SK-N-SH (cell line): ENCODE measurements at regions not wholly inside any gene's neighbourhood (a gene's known extent, or its start where the extent isn't known, plus 50 kb on each side); places are given as distances from the start of the nearest gene placed in this dataset.

ENCODE experiments used
- CTCF ChIA-PET: fragments of 300-600, 350-600 bp; formaldehyde crosslinking; extraction: SDS; loops from one replicate; lab custom pipeline; 2021; lab: Yijun Ruan, JAX
- POLR2A ChIA-PET: fragments of 350-600 bp; sonication (Branson Sonifier 250); formaldehyde crosslinking; extraction: SDS; loops from one replicate; lab custom pipeline; 2020; ENCODE audit warnings: antibody characterized with exemption, inconsistent platforms; lab: Yijun Ruan, JAX
- DNase-seq: peaks from one replicate; pipeline ENCODE4 v3.0.0; 2012
- H2AFZ ChIP-seq: fragments of 200-600 bp; sonication (generic); 2 replicates; pipeline ENCODE4 v1.8.1; 2016; ENCODE audit warnings: antibody characterized with exemption, mild to moderate bottlenecking, low read depth
- H3F3A ChIP-seq: fragments of 200-600 bp; sonication (generic); replicated peaks from 2 replicates; pipeline ENCODE3; 2016; ENCODE audit warnings: antibody characterized with exemption, mild to moderate bottlenecking; ENCODE audit not compliant: insufficient read depth
- H3K27ac ChIP-seq, 2 experiments: fragments of 200-500 bp in 1 of 2; fragments of 200-600 bp in 1 of 2; sonication (Bioruptor generic) in 1 of 2; sonication (generic), shearing (Covaris generic) in 1 of 2; 2 replicates each; pipeline versions ENCODE4 v1.5.1 to v1.6.1; 2014 to 2016; ENCODE audit warnings: low read depth in 2 of 2, inconsistent platforms in 1 of 2, low read length in 1 of 2, mild to moderate bottlenecking in 1 of 2, mixed read lengths in 1 of 2
- H3K27me3 ChIP-seq: fragments of 200-600 bp; sonication (generic), shearing (Covaris generic); 2 replicates; pipeline ENCODE4 v1.6.1; 2016; ENCODE audit warnings: mixed run types; ENCODE audit not compliant: insufficient read depth
- H3K36me3 ChIP-seq, 2 experiments: fragments of 200-500 bp in 1 of 2; fragments of 200-600 bp in 1 of 2; sonication (Bioruptor generic) in 1 of 2; sonication (generic) in 1 of 2; replicated peaks in 1 of 2; 2 replicates each; pipeline versions ENCODE3 to v1.5.1; 2014 to 2016; ENCODE audit warnings: low read length in 1 of 2, mild to moderate bottlenecking in 1 of 2; ENCODE audit not compliant: insufficient read depth in 2 of 2, control insufficient read depth in 1 of 2
- H3K4me1 ChIP-seq, 2 experiments: fragments of 200-500 bp in 1 of 2; fragments of 200-600 bp in 1 of 2; sonication (Bioruptor generic) in 1 of 2; sonication (generic), shearing (Covaris generic) in 1 of 2; 2 replicates each; pipeline versions ENCODE4 v1.5.1 to v1.6.1; 2014 to 2016; ENCODE audit warnings: low read depth in 1 of 2, low read length in 1 of 2, mixed run types in 1 of 2; ENCODE audit not compliant: insufficient read depth in 2 of 2, control insufficient read depth in 1 of 2
- H3K4me2 ChIP-seq: fragments of 200-600 bp; sonication (generic), shearing (Covaris generic); 2 replicates; pipeline ENCODE4 v1.6.1; 2017; ENCODE audit warnings: mixed run types
- H3K4me3 ChIP-seq, 2 experiments: fragments of 200-500 bp in 1 of 2; fragments of 200-600 bp in 1 of 2; sonication (Bioruptor generic) in 1 of 2; sonication (generic), shearing (Covaris generic) in 1 of 2; 2 replicates each; pipeline versions ENCODE4 v1.5.1 to v1.8.1; 2014 to 2016; ENCODE audit warnings: low read depth in 2 of 2, inconsistent platforms in 1 of 2, low read length in 1 of 2, mild to moderate bottlenecking in 1 of 2, mixed read lengths in 1 of 2, moderate library complexity in 1 of 2
- H3K79me2 ChIP-seq: fragments of 200-600 bp; sonication (generic); 2 replicates; pipeline ENCODE4 v1.8.1; 2017; ENCODE audit warnings: mild to moderate bottlenecking; ENCODE audit not compliant: insufficient read depth
- H3K9ac ChIP-seq: fragments of 200-600 bp; sonication (generic); 2 replicates; pipeline ENCODE4 v1.6.1; 2017; ENCODE audit warnings: mixed run types
- H3K9me2 ChIP-seq: fragments of 200-600 bp; sonication (generic); 2 replicates; pipeline ENCODE4 v1.6.1; 2017; ENCODE audit warnings: mixed run types
- H3K9me3 ChIP-seq: fragments of 200-600 bp; sonication (generic); 2 replicates; pipeline ENCODE4 v1.6.1; 2017; ENCODE audit warnings: mixed run types, mild to moderate bottlenecking, moderate library complexity
- H4K20me1 ChIP-seq: fragments of 200-600 bp; sonication (generic); 2 replicates; pipeline ENCODE4 v1.6.1; 2017; ENCODE audit warnings: mild to moderate bottlenecking, mixed run types; ENCODE audit not compliant: insufficient read depth
- CTCF ChIP-seq: fragments of 200-600 bp; sonication (generic); IDR thresholded peaks from 2 replicates; pipeline ENCODE4 v1.6.1; 2017; ENCODE audit warnings: antibody characterized with exemption, mild to moderate bottlenecking, moderate library complexity
- ELF1 ChIP-seq: IDR thresholded peaks from 2 replicates; pipeline ENCODE4 v1.4.0; 2012
- FOXJ3 ChIP-seq: sonication (generic); formaldehyde crosslinking; IDR thresholded peaks from 2 replicates; pipeline ENCODE4 v1.5.1; 2020; ENCODE audit warnings: mild to moderate bottlenecking, missing genetic modification reagents
- GABPA ChIP-seq: IDR thresholded peaks from 2 replicates; pipeline ENCODE4 v1.4.0; 2012; ENCODE audit warnings: low read depth, mild to moderate bottlenecking
- GATA2 ChIP-seq: sonication (generic); formaldehyde crosslinking; IDR thresholded peaks from 2 replicates; pipeline ENCODE4 v1.5.0; 2020; ENCODE audit warnings: mild to moderate bottlenecking, missing genetic modification reagents
- JUND ChIP-seq: IDR thresholded peaks from 2 replicates; pipeline ENCODE4 v1.4.0; 2012
- MEF2A ChIP-seq: IDR thresholded peaks from 2 replicates; pipeline ENCODE4 v1.4.0; 2012; ENCODE audit warnings: low read depth, borderline replicate concordance
- NRF1 ChIP-seq: IDR thresholded peaks from 2 replicates; pipeline ENCODE4 v1.6.1; 2012; ENCODE audit warnings: low read depth, mild to moderate bottlenecking, low read length
- RAD21 ChIP-seq: IDR thresholded peaks from 2 replicates; pipeline ENCODE4 v1.6.1; 2012; ENCODE audit warnings: mild to moderate bottlenecking, low read length
- RCOR1 ChIP-seq: fragments of 150-350 bp; IDR thresholded peaks from 2 replicates; pipeline ENCODE4 v1.6.1; 2017; ENCODE audit warnings: antibody characterized with exemption, low read length
- RFX5 ChIP-seq: IDR thresholded peaks from 2 replicates; pipeline ENCODE4 v1.6.1; 2012; ENCODE audit warnings: mild to moderate bottlenecking, improper control_type of control experiment, low read length
- RXRA ChIP-seq: IDR thresholded peaks from 2 replicates; pipeline ENCODE4 v1.4.0; 2012; ENCODE audit warnings: low read depth, mild to moderate bottlenecking, borderline replicate concordance
- SMC3 ChIP-seq: IDR thresholded peaks from 2 replicates; pipeline ENCODE4 v1.6.1; 2012; ENCODE audit warnings: low read depth, low read length, improper control_type of control experiment
- TAF1 ChIP-seq: IDR thresholded peaks from 2 replicates; pipeline ENCODE4 v1.6.1; 2012; ENCODE audit warnings: low read depth, mild to moderate bottlenecking, low read length, moderate library complexity, borderline replicate concordance
- TCF12 ChIP-seq: IDR thresholded peaks from 2 replicates; pipeline ENCODE4 v1.4.0; 2012
- USF1 ChIP-seq: IDR thresholded peaks from 2 replicates; pipeline ENCODE4 v1.4.0; 2012; ENCODE audit warnings: low read depth, borderline replicate concordance
- USF2 ChIP-seq: fragments of 150-350 bp; IDR thresholded peaks from 2 replicates; pipeline ENCODE4 v1.6.1; 2017; ENCODE audit warnings: antibody characterized with exemption, low read length, low read depth, borderline replicate concordance
- WGBS: methylation state at CpG from one replicate; pipeline ENCODE4 v1.1.6; 2017; ENCODE audit warnings: low lambda C conversion rate; 5-methylcytosine and 5-hydroxymethylcytosine counted together

- H3K27ac ChIP-seq = no peak overlapping the region
- no peak overlapping the region for H3K4me3 ChIP-seq
- H3K79me2 ChIP-seq = no peaks in the 10 kb centered on the region
- POLR2A ChIA-PET = no interaction called here
- WGBS = 30% methylated on average over 3 of the region's 3 CpGs
- no peak overlapping the region for H3K9ac ChIP-seq
- TF ChIP-seq GATA2 (CRISPR knock-in tag) = no peak
- no peak for TF ChIP-seq JUND
- no peak for TF ChIP-seq RCOR1
- TF ChIP-seq GABPA = no peak
- TF ChIP-seq SMC3 = no peak
- TF ChIP-seq USF2 = no peak
- CTCF ChIA-PET = no interaction called here
- no peaks in the 10 kb centered on the region for H3K9me3 ChIP-seq
- no peaks in the 10 kb centered on the region for H3K9me2 ChIP-seq
- no peak for DNase-seq
- H3K4me2 ChIP-seq = no peak overlapping the region
- H4K20me1 ChIP-seq = no peaks in the 10 kb centered on the region
- H3K4me1 ChIP-seq = no peaks in the 10 kb centered on the region
- no peaks in the 10 kb centered on the region for H3K27me3 ChIP-seq
- no peaks in the 10 kb centered on the region for H3K36me3 ChIP-seq
- no peak overlapping the region for H2AFZ ChIP-seq
- H3F3A ChIP-seq = no peaks in the 10 kb centered on the region
Measured at GRCh38 chr7:125386211-125386610, 456.6 kb upstream of the POT1 start.

- DNase-seq = no peak
- Histone ChIP-seq H3K9me3 (no peaks in the 10 kb centered on the region; the same call in 1 of the 2 replicates), H3K27ac (no peak overlapping the region), H2AFZ (no peak overlapping the region), H3K27me3 (no peaks in the 10 kb centered on the region), H3K4me2 (no peak overlapping the region), H3K36me3 (no peaks in the 10 kb centered on the region), H3K4me3 (no peak overlapping the region), H3K9me2 (no peaks in the 10 kb centered on the region), H3K79me2 (no peaks in the 10 kb centered on the region), H3F3A (no peaks in the 10 kb centered on the region), H3K4me1 (no peaks in the 10 kb centered on the region), H4K20me1 (no peaks in the 10 kb centered on the region), H3K9ac (no peak overlapping the region)
- TF ChIP-seq FOXJ3 (no peak), CTCF (peak; percentile 21; the same call in 1 of the 2 replicates), NRF1 (no peak), GABPA (no peak), MEF2A (no peak), ELF1 (no peak)
- ChIA-PET CTCF (no interaction called here), POLR2A (no interaction called here)
- 13% methylated on average over 2 of the region's 2 CpGs for WGBS
Measured at GRCh38 chr7:125383324-125383723, 453.7 kb upstream of the POT1 start.

- H3K9ac ChIP-seq = no peak overlapping the region
- no peak overlapping the region for H3K4me3 ChIP-seq
- no peaks in the 10 kb centered on the region for H4K20me1 ChIP-seq
- POLR2A ChIA-PET = no interaction called here
- no peaks in the 10 kb centered on the region for H3K9me2 ChIP-seq
- H3F3A ChIP-seq = no peaks in the 10 kb centered on the region
- no peak overlapping the region for H3K4me2 ChIP-seq
- H3K36me3 ChIP-seq = no peaks in the 10 kb centered on the region
- H3K9me3 ChIP-seq = no peaks in the 10 kb centered on the region; the same call in 1 of the 2 replicates
- no peaks in the 10 kb centered on the region for H3K4me1 ChIP-seq
- no peaks in the 10 kb centered on the region for H3K27me3 ChIP-seq
- no peak overlapping the region for H3K27ac ChIP-seq
- H3K79me2 ChIP-seq = no peaks in the 10 kb centered on the region
- CTCF ChIA-PET = no interaction called here
- no peak for DNase-seq
- no peak overlapping the region for H2AFZ ChIP-seq
- 24% methylated on average over 1 of the region's 1 CpG for WGBS
- TF ChIP-seq MEF2A = no peak
- TF ChIP-seq NRF1 = no peak
- TF ChIP-seq USF1 = no peak
- no peak for TF ChIP-seq USF2
- TF ChIP-seq RAD21 = no peak
- TF ChIP-seq TCF12 = no peak
- no peak for TF ChIP-seq TAF1
- TF ChIP-seq RFX5 = no peak
- TF ChIP-seq GATA2 (CRISPR knock-in tag) = no peak
- TF ChIP-seq SMC3 = no peak
- no peak for TF ChIP-seq RXRA
- TF ChIP-seq RCOR1 = no peak
- no peak for TF ChIP-seq GABPA
Measured at GRCh38 chr7:125382401-125382800, 452.8 kb upstream of the POT1 start.
